T-cell (primary cell): ENCODE measurements at regions not wholly inside any gene's neighbourhood (a gene's known extent, or its start where the extent isn't known, plus 50 kb on each side); places are given as distances from the start of the nearest gene placed in this dataset.

Experiments
- ATAC-seq, 4 experiments: fragments of 200-7000 bp in 3 of 4; fragments of 150-1000 bp in 1 of 4; cut with Tn5 transposase; replicated peaks in 1 of 4; 1 replicate in 3 of 4; 2 replicates in 1 of 4; pipeline ENCODE4 v1.10.0; 2021; ENCODE audit warnings: moderate library complexity in 3 of 4, mild to moderate bottlenecking in 2 of 4, moderate number of reproducible peaks in 1 of 4
- CTCF ChIA-PET, 2 donors: fragments of 300-600 bp; sonication (Branson Sonifier 250); formaldehyde crosslinking; loops; one replicate each; lab custom pipeline; 2022; ENCODE audit warnings: antibody characterized with exemption in 2 of 2; lab: Charles Lee
- POLR2A ChIA-PET, 2 donors: fragments of 300-600 bp; sonication (Branson Sonifier 250); formaldehyde crosslinking; loops; one replicate each; lab custom pipeline; 2022; ENCODE audit warnings: antibody characterized with exemption in 2 of 2; lab: Charles Lee
- DNase-seq, 35 experiments: peaks; one replicate each; pipeline versions ENCODE4 v3.0.0 to v3.0.0-alpha.2; 2013 to 2023
- H3K27ac ChIP-seq: one replicate; pipeline ENCODE4 v1.5.1; 2013; ENCODE audit warnings: low read length
- H3K27me3 ChIP-seq, 2 experiments: replicated peaks in 1 of 2; 1 replicate in 1 of 2; 2 replicates in 1 of 2; pipeline versions ENCODE4 v1.6.1 to v1.7.0; 2013; ENCODE audit warnings: low read length in 1 of 2, mixed read lengths in 1 of 2; ENCODE audit not compliant: control insufficient read depth in 2 of 2, insufficient read depth in 2 of 2; ENCODE audit errors: extremely low read depth in 1 of 2
- H3K36me3 ChIP-seq, 2 donors: 1 replicate in 1 of 2; 2 replicates in 1 of 2; pipeline versions ENCODE4 v1.6.1 to v1.7.0; 2013; ENCODE audit warnings: low read length in 1 of 2; ENCODE audit not compliant: control insufficient read depth in 2 of 2, insufficient read depth in 1 of 2; ENCODE audit errors: extremely low read depth in 1 of 2
- H3K4me1 ChIP-seq, 2 experiments: 1 replicate in 1 of 2; 2 replicates in 1 of 2; pipeline versions ENCODE4 v1.6.1 to v1.7.0; 2013; ENCODE audit warnings: low read length in 2 of 2, mixed read lengths in 1 of 2; ENCODE audit not compliant: insufficient read depth in 2 of 2, control insufficient read depth in 1 of 2; ENCODE audit errors: extremely low read depth in 1 of 2
- H3K4me3 ChIP-seq, 2 donors: 1 replicate in 1 of 2; 2 replicates in 1 of 2; pipeline versions ENCODE4 v1.5.1 to v1.7.0; 2013; ENCODE audit warnings: mild to moderate bottlenecking in 2 of 2, low read length in 1 of 2, moderate library complexity in 1 of 2; ENCODE audit not compliant: control insufficient read depth in 1 of 2; ENCODE audit errors: extremely low read depth in 1 of 2
- H3K9me3 ChIP-seq: 2 replicates; pipeline ENCODE4 v1.7.0; 2013
- H3K27ac Mint-ChIP-seq, 2 donors: one replicate each; pipeline ENCODE4 v1.8.0; 2020 to 2021; ENCODE audit warnings: mild to moderate bottlenecking in 2 of 2, mixed read lengths in 2 of 2
- H3K27me3 Mint-ChIP-seq, 2 donors: one replicate each; pipeline ENCODE4 v1.8.0; 2021 to 2022; ENCODE audit warnings: mixed read lengths in 2 of 2
- H3K36me3 Mint-ChIP-seq: one replicate; pipeline ENCODE4 v1.8.0; 2021; ENCODE audit warnings: mixed read lengths
- H3K4me1 Mint-ChIP-seq, 3 donors: one replicate each; pipeline ENCODE4 v1.8.0; 2020 to 2022; ENCODE audit warnings: mixed read lengths in 3 of 3, mild to moderate bottlenecking in 1 of 3
- H3K4me3 Mint-ChIP-seq, 3 donors: one replicate each; pipeline ENCODE4 v1.8.0; 2020 to 2022; ENCODE audit warnings: mild to moderate bottlenecking in 3 of 3, mixed read lengths in 3 of 3, moderate library complexity in 3 of 3
- H3K9me3 Mint-ChIP-seq, 3 donors: one replicate each; pipeline ENCODE4 v1.8.0; 2020 to 2022; ENCODE audit warnings: mixed read lengths in 3 of 3
- WGBS: methylation state at CpG from one replicate; pipeline ENCODE4 v1.1.5; 2013; ENCODE audit warnings: missing lambda C conversion rate; ENCODE audit not compliant: insufficient coverage; 5-methylcytosine and 5-hydroxymethylcytosine counted together

DNA sequence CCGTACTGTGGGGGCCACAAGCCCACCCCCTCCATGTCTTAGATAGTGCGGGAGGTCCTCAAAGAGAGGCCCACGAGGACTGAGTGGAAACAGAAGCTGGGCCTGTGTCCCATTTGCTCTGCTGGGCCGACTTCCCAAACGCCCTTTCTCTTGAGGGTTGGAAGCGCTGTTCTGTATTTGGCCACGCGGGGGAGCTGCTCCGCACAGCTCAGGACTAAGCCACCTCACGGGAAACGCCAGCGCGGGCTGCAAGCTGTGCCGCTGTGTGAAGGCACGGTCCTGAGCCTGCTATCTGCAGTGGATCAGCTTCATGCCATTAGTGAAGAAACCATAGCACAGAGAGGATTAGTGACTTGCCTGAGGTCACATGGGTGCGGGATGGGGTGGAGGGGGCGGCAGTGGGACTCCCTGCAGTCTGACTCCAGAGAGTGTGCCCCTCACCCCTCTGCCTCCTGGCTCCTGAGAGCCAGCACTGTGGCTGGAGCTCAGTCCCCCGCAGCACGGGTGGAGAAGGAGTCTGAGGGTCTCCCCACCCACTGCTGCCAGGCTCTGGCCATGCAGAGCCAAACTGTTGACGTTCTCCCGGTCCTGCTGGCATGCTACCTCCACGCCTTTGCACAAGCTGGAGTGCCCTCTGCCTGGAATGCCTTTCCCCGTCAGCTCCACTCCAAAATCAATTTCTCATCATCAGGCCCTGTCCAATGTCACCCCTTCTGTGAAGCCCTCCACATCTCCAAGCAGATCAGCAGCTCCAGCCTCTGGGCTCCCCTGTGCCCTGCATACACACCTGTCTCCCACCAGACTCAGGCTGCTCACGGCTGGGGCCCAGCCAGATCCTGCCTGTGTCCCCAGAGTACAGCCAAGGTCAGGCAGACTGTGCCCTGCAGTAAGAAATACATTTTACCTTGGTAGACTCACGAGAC, 51.5 kb upstream of the LRRC32 start:
- ChIA-PET CTCF (interaction anchor here (0.7 to 1.5 kb wide), 6 partner anchors 19 to 198 kb away, joined by 3 to 6 read pairs (median 4); no protein-coding TSS in a partner anchor), POLR2A (interaction anchor here in 1 of 2 donors (0.6 kb wide), 1 partner anchor 74 kb away, joined by 3 read pairs; no protein-coding TSS in a partner anchor)
- no peaks in the 10 kb centered on the region for H3K36me3 ChIP-seq
- H3K27ac Mint-ChIP-seq: no peak overlapping the region
- H3K9me3 Mint-ChIP-seq: no peaks in the 10 kb centered on the region
- H3K4me3 ChIP-seq: no peak overlapping the region
- peak overlapping the region in 2 of 3 donors; percentile 27 to 29 for H3K4me3 Mint-ChIP-seq
- peaks cover 0 to 8% of the 10 kb centered on the region in 2 experiments for H3K4me1 ChIP-seq
- H3K36me3 Mint-ChIP-seq: no peaks in the 10 kb centered on the region
- ATAC-seq (peak; percentile 89 to 96 (median 92)), DNase-seq (peak; percentile 38 to 81 (median 63))
- peaks cover 27 to 38% of the 10 kb centered on the region in 2 donors for H3K27me3 Mint-ChIP-seq
- no peaks in the 10 kb centered on the region for H3K9me3 ChIP-seq
- no peak overlapping the region for H3K27ac ChIP-seq
- 25% methylated on average over 20 of the region's 25 CpGs for WGBS
- peaks cover 0 to 21% of the 10 kb centered on the region in 2 experiments for H3K27me3 ChIP-seq
- peaks cover 9 to 12% (median 10%) of the 10 kb centered on the region in 3 donors for H3K4me1 Mint-ChIP-seq

DNA sequence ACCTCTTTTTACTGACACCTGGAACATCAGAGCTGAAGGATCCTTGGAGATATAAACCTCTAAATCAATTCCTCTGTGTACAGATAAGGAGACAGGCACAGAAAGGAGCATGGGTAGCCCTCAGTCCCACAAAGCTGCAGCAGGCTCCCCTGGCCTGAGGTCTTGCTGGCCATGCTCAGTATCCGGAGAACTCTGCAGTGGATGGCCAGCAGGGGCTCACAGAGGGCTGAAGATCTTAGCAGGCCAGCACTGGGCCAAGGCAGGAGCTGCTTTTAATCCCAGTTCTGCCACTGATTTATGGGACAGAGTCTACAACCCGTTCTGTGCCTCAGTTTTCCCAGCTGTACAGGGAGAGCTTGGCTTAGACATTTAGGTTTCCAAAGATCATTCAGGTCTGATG, 52.6 kb upstream of the LRRC32 start:
- peaks cover 9 to 12% (median 10%) of the 10 kb centered on the region in 3 donors for H3K4me1 Mint-ChIP-seq
- H3K4me3 Mint-ChIP-seq: no peak overlapping the region
- H3K4me3 ChIP-seq: no peak overlapping the region
- peaks cover 0 to 8% of the 10 kb centered on the region in 2 experiments for H3K4me1 ChIP-seq
- H3K27me3 Mint-ChIP-seq: peaks cover 28 to 43% of the 10 kb centered on the region in 2 donors
- no peaks in the 10 kb centered on the region for H3K9me3 ChIP-seq
- H3K36me3 ChIP-seq: no peaks in the 10 kb centered on the region
- POLR2A ChIA-PET: no interaction called here
- 90% methylated on average over 2 of the region's 2 CpGs for WGBS
- no peak overlapping the region for H3K27ac ChIP-seq
- no peaks in the 10 kb centered on the region for H3K9me3 Mint-ChIP-seq
- H3K36me3 Mint-ChIP-seq: no peaks in the 10 kb centered on the region
- no peak overlapping the region for H3K27ac Mint-ChIP-seq
- CTCF ChIA-PET: no interaction called here
- no peak for ATAC-seq
- peaks cover 0 to 21% of the 10 kb centered on the region in 2 experiments for H3K27me3 ChIP-seq
- DNase-seq: no peak

DNA sequence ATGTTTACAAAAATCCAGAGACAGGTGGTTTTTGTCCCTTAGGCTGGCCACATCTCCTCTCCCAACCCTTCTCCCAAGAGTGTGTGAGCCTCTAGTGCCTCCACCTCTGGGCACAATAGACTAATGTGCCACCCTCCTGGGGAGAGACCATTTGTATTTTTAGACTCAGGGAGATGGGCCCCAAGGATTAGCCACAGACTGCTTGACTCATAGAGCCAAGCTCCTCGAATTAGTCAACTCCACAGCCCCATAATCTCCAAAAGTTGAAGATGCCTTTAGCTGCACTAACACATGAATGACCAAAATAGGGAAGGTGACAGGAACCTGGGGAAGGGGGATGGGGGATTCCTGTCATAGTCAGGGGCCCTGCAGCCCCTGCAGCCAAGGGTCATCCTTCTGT, 53.0 kb upstream of the LRRC32 start:
- DNase-seq (no peak), ATAC-seq (no peak)
- ChIA-PET POLR2A (no interaction called here), CTCF (no interaction called here)
- WGBS: no CpG with 5 or more reads among the region's 1 CpG
- H3K27me3 Mint-ChIP-seq: peaks cover 28 to 43% of the 10 kb centered on the region in 2 donors
- no peak overlapping the region for H3K4me3 Mint-ChIP-seq
- Histone ChIP-seq H3K27me3 (peaks cover 0 to 21% of the 10 kb centered on the region in 2 experiments), H3K4me1 (peaks cover 0 to 8% of the 10 kb centered on the region in 2 experiments), H3K4me3 (no peak overlapping the region), H3K36me3 (no peaks in the 10 kb centered on the region), H3K27ac (no peak overlapping the region), H3K9me3 (no peaks in the 10 kb centered on the region)
- no peak overlapping the region for H3K27ac Mint-ChIP-seq
- no peaks in the 10 kb centered on the region for H3K36me3 Mint-ChIP-seq
- no peaks in the 10 kb centered on the region for H3K9me3 Mint-ChIP-seq
- peaks cover 9 to 12% (median 10%) of the 10 kb centered on the region in 3 donors for H3K4me1 Mint-ChIP-seq

DNA sequence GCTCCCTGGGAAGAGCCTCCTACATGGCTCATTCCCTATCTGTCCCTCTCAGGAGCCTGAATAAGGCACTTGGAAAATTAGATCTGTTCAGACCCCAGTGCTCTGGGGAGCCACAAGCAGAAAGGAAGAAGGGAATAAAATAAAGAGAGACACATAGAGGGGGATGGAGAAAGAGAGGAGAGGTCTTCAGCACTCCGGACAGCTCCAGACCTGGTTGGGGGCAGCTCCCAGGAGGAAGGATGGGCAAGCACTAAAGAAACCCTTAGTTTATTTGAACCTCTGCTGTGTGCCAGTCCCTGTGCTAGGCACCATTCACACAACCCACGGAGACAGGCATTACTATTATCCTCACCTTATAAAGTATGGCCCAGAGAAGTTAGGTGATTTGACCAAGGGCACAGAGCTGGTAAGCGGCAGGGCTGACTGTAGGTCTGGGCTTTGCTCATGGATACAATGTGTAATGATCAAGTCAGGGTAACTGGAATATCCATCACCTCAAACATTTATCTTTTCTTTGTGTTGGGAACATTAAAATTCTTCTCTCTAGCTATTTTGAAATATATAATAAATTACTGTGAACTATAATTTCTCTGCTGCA, 53.7 kb upstream of the LRRC32 start:
- ATAC-seq (no peak), DNase-seq (no peak)
- whole genome bisulfite sequencing: 50% methylated on average over 1 of the region's 3 CpGs
- Mint-ChIP-seq H3K27me3 (peaks cover 28 to 43% of the 10 kb centered on the region in 2 donors), H3K4me3 (no peak overlapping the region), H3K9me3 (no peaks in the 10 kb centered on the region), H3K36me3 (no peaks in the 10 kb centered on the region), H3K4me1 (peaks cover 9 to 12% (median 10%) of the 10 kb centered on the region in 3 donors), H3K27ac (no peak overlapping the region)
- ChIA-PET POLR2A (no interaction called here), CTCF (interaction anchor here in 1 of 2 donors (1.8 kb wide), 1 partner anchor 9 kb away, joined by 4 read pairs; no protein-coding TSS in a partner anchor)
- H3K4me3 ChIP-seq: no peak overlapping the region
- peaks cover 0 to 21% of the 10 kb centered on the region in 2 experiments for H3K27me3 ChIP-seq
- no peaks in the 10 kb centered on the region for H3K9me3 ChIP-seq
- H3K27ac ChIP-seq: no peak overlapping the region
- peaks cover 0 to 8% of the 10 kb centered on the region in 2 experiments for H3K4me1 ChIP-seq
- H3K36me3 ChIP-seq: no peaks in the 10 kb centered on the region

DNA sequence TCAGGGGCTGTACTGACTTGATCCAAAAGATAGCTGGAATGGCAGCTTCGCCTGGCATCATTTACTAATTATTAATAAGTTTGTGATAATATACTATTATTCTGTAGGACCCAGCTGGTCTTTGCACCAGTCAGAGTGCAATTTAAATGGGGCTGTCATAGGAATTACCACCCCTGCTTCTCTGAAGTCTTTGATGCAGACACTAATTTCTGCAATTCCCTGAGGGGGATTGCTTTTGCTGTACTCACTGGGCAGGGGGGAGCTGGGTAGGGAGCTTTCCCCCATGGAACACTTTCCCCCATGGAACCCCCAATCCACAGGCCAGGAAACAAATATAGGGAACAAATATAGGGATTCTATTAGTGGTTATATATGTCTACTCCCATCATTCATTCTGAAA, 54.9 kb upstream of the TSKU start:
- Histone ChIP-seq H3K4me1 (no peaks in the 10 kb centered on the region), H3K36me3 (no peaks in the 10 kb centered on the region), H3K27me3 (peaks cover 0 to 18% of the 10 kb centered on the region in 2 experiments), H3K27ac (no peak overlapping the region), H3K4me3 (no peak overlapping the region), H3K9me3 (no peaks in the 10 kb centered on the region)
- ATAC-seq: no peak
- no peak for DNase-seq
- Mint-ChIP-seq H3K4me1 (no peaks in the 10 kb centered on the region), H3K27me3 (peaks cover 18 to 35% of the 10 kb centered on the region in 2 donors), H3K9me3 (no peaks in the 10 kb centered on the region), H3K4me3 (no peak overlapping the region), H3K36me3 (no peaks in the 10 kb centered on the region), H3K27ac (no peak overlapping the region)
- CTCF ChIA-PET: no interaction called here
- POLR2A ChIA-PET: no interaction called here
- no CpG with 5 or more reads among the region's 1 CpG for WGBS

DNA sequence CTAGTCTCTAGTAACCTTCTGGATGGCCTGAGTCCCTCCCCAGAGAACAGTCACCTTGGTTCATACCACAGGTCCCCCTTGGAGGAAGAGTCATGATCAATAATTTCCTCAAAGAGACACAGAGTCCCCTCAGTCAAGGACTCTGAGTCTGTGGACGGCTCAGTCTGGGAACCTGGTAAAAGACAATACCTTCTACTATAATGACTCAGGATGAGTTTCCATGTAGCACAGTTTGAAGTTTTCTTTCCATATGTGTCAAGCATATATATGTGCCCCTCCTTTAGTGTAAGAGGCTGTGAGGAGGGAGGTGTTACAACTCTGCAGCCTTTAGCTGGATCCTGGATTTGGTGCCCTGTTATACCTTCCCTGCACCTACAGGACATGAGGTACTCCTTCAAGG, 54.4 kb upstream of the TSKU start:
- Mint-ChIP-seq H3K27me3 (peaks cover 13 to 31% of the 10 kb centered on the region in 2 donors), H3K36me3 (no peaks in the 10 kb centered on the region), H3K4me3 (no peak overlapping the region), H3K9me3 (no peaks in the 10 kb centered on the region), H3K4me1 (no peaks in the 10 kb centered on the region), H3K27ac (no peak overlapping the region)
- H3K4me1 ChIP-seq: no peaks in the 10 kb centered on the region
- POLR2A ChIA-PET: no interaction called here
- H3K9me3 ChIP-seq: no peaks in the 10 kb centered on the region
- no peak overlapping the region for H3K27ac ChIP-seq
- no peaks in the 10 kb centered on the region for H3K36me3 ChIP-seq
- H3K27me3 ChIP-seq: peaks cover 0 to 13% of the 10 kb centered on the region in 2 experiments
- no CpG with 5 or more reads among the region's 1 CpG for WGBS
- ATAC-seq (no peak), DNase-seq (no peak)
- H3K4me3 ChIP-seq: no peak overlapping the region
- CTCF ChIA-PET: no interaction called here
